KMS-11 (cell line): ENCODE measurements at regions not wholly inside any gene's neighbourhood (a gene's known extent, or its start where the extent isn't known, plus 50 kb on each side); places are given as distances from the start of the nearest gene placed in this dataset.

Source experiments
- H2AFZ ChIP-seq: fragments of 200-600 bp; sonication (generic); 2 replicates; pipeline ENCODE4 v1.6.1; 2016; ENCODE audit warnings: antibody characterized with exemption, mixed run types, low read depth
- H3K27ac ChIP-seq: fragments of 200-600 bp; sonication (generic); 2 replicates; pipeline ENCODE4 v1.6.1; 2016; ENCODE audit warnings: mild to moderate bottlenecking, mixed run types
- H3K27me3 ChIP-seq: fragments of 200-600 bp; sonication (generic); 2 replicates; pipeline ENCODE4 v1.6.1; 2017; ENCODE audit warnings: mild to moderate bottlenecking, low read depth, mixed run types, moderate library complexity; ENCODE audit not compliant: insufficient read depth
- H3K36me3 ChIP-seq: fragments of 200-600 bp; sonication (generic); 2 replicates; pipeline ENCODE4 v1.6.1; 2017; ENCODE audit warnings: mild to moderate bottlenecking, mixed run types; ENCODE audit not compliant: insufficient read depth
- H3K4me1 ChIP-seq: fragments of 200-600 bp; sonication (generic); 2 replicates; pipeline ENCODE4 v1.6.1; 2016; ENCODE audit warnings: mild to moderate bottlenecking, low read depth, mixed run types; ENCODE audit not compliant: poor library complexity, severe bottlenecking
- H3K4me2 ChIP-seq: fragments of 200-600 bp; sonication (generic); 2 replicates; pipeline ENCODE4 v1.7.0; 2016; ENCODE audit warnings: mild to moderate bottlenecking, mixed run types
- H3K4me3 ChIP-seq: fragments of 200-600 bp; sonication (generic); IDR thresholded peaks from 2 replicates; pipeline ENCODE4 v1.6.1; 2017; ENCODE audit warnings: low read depth, low read length, mixed read lengths; ENCODE audit not compliant: insufficient read depth
- H3K79me2 ChIP-seq: fragments of 200-600 bp; sonication (generic); 2 replicates; pipeline ENCODE4 v1.6.1; 2016; ENCODE audit warnings: low read depth, mixed run types; ENCODE audit not compliant: insufficient read depth
- H3K9ac ChIP-seq: fragments of 200-600 bp; sonication (generic); 2 replicates; pipeline ENCODE4 v1.6.1; 2016; ENCODE audit warnings: mild to moderate bottlenecking, mixed run types
- H4K20me1 ChIP-seq: fragments of 200-600 bp; sonication (generic); 2 replicates; pipeline ENCODE4 v1.6.1; 2016; ENCODE audit warnings: mild to moderate bottlenecking, mixed run types; ENCODE audit not compliant: insufficient read depth
- TF ChIP-seq, protein P1 (sequence below): fragments of 200-600 bp; sonication (generic); conservative IDR thresholded peaks from 2 replicates; pipeline ENCODE4 v1.6.1; 2017; ENCODE audit warnings: low read depth, mild to moderate bottlenecking, antibody characterized with exemption, low read length, moderate library complexity, mixed read lengths

DNA sequence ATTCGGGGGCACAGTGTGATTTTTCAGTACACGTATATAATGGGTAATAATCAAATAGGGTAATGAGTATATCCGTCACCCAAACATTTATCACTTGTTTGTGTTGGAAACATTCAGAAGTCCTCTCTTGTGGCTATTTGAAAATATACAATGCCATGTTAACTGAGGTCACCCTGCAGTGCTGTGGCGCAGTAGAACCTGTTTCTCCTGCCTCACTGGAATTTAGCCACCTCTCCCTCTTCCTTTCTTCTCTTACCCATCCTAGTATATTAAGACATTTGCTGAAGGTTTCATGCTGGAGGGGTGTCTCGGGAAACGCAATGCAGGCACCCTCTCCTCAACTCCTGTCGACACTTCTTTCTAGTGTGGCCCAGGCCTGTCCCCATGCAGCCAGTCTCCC lies 425.3 kb upstream of the MKI67 start:
- no peak overlapping the region for H3K4me3 ChIP-seq
- no peaks in the 10 kb centered on the region for H4K20me1 ChIP-seq
- no peak overlapping the region for H3K4me2 ChIP-seq
- no peaks in the 10 kb centered on the region for H3K4me1 ChIP-seq
- no peaks in the 10 kb centered on the region for H3K27me3 ChIP-seq
- no peak overlapping the region for H3K27ac ChIP-seq
- TF ChIP-seq, protein P1, sequence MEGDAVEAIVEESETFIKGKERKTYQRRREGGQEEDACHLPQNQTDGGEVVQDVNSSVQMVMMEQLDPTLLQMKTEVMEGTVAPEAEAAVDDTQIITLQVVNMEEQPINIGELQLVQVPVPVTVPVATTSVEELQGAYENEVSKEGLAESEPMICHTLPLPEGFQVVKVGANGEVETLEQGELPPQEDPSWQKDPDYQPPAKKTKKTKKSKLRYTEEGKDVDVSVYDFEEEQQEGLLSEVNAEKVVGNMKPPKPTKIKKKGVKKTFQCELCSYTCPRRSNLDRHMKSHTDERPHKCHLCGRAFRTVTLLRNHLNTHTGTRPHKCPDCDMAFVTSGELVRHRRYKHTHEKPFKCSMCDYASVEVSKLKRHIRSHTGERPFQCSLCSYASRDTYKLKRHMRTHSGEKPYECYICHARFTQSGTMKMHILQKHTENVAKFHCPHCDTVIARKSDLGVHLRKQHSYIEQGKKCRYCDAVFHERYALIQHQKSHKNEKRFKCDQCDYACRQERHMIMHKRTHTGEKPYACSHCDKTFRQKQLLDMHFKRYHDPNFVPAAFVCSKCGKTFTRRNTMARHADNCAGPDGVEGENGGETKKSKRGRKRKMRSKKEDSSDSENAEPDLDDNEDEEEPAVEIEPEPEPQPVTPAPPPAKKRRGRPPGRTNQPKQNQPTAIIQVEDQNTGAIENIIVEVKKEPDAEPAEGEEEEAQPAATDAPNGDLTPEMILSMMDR, result no peak
- no peak overlapping the region for H3K9ac ChIP-seq
- H3K79me2 ChIP-seq, result no peaks in the 10 kb centered on the region
- H2AFZ ChIP-seq, result no peak overlapping the region
- no peaks in the 10 kb centered on the region for H3K36me3 ChIP-seq

DNA sequence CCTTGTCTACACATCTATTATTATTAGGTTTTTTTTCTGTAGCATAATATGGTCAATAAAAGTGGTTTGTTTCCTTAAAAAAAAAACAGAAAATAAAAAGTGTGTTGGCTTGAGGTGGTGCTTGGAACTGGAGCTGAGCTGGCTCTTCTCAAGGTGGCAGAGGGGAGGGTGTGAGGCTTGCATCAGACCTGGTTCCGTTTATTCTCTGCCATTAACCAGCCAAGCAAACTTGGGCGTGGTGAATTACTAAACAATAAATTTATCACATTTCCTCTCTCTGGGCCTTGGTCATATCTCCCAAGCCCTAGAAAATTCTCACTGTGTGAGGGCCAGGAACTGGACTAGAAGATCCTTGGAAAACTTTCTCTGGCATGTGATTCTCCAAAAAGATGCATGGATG lies 427.5 kb upstream of the MKI67 start:
- H3K4me2 ChIP-seq, result no peak overlapping the region
- no peaks in the 10 kb centered on the region for H3K27me3 ChIP-seq
- H3K4me3 ChIP-seq, result no peak overlapping the region
- H3K36me3 ChIP-seq, result no peaks in the 10 kb centered on the region
- no peaks in the 10 kb centered on the region for H3K79me2 ChIP-seq
- H2AFZ ChIP-seq, result no peak overlapping the region
- H3K27ac ChIP-seq, result no peak overlapping the region
- no peaks in the 10 kb centered on the region for H4K20me1 ChIP-seq
- TF ChIP-seq, protein P1, result no peak
- no peak overlapping the region for H3K9ac ChIP-seq
- H3K4me1 ChIP-seq, result no peaks in the 10 kb centered on the region

- Histone ChIP-seq H3K27ac (no peak overlapping the region), H3K9ac (no peak overlapping the region), H4K20me1 (no peaks in the 10 kb centered on the region), H2AFZ (no peak overlapping the region), H3K79me2 (no peaks in the 10 kb centered on the region), H3K4me2 (no peak overlapping the region), H3K4me3 (no peak overlapping the region), H3K36me3 (no peaks in the 10 kb centered on the region), H3K4me1 (no peaks in the 10 kb centered on the region), H3K27me3 (no peaks in the 10 kb centered on the region)
- TF ChIP-seq, protein P1, result no peak
Measured at GRCh38 chr10:128556182-128557110, 430.2 kb upstream of the MKI67 start.

DNA sequence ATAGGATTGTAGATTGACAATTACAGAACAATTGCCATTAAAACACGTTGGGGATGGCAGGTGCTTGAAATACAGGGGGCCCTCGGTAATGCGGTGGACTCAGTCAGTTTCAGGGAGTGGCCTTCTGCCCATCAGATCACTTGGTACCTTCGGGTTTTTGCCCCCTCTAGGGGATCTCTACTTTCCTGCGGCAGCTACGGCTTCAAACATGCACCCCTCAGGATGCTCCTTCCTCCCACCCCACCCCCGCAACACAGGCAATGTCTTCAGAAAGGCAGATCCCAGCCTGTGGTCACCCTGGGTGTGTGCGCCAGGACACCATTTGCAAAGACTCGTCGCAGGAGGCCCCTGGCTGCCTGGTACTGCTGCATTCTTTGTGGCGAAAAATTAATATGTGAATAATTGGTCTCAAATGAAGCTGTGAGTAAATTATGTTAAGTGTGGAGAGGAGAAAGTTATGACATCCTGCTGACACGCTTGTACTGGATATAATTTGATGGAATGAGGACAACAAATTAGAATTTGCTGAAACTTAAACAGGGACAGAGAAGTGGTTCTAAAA lies 431.0 kb upstream of the MKI67 start:
- no peak overlapping the region for H3K4me2 ChIP-seq
- H3K4me1 ChIP-seq, result no peaks in the 10 kb centered on the region
- no peak overlapping the region for H3K4me3 ChIP-seq
- H3K36me3 ChIP-seq, result no peaks in the 10 kb centered on the region
- TF ChIP-seq, protein P1, result no peak
- H2AFZ ChIP-seq, result no peak overlapping the region
- no peaks in the 10 kb centered on the region for H4K20me1 ChIP-seq
- no peaks in the 10 kb centered on the region for H3K79me2 ChIP-seq
- H3K27me3 ChIP-seq, result no peaks in the 10 kb centered on the region
- no peak overlapping the region for H3K27ac ChIP-seq
- no peak overlapping the region for H3K9ac ChIP-seq
